HepG2 (cell line): ENCODE measurements at regions not wholly inside any gene's neighbourhood (a gene's known extent, or its start where the extent isn't known, plus 50 kb on each side); places are given as distances from the start of the nearest gene placed in this dataset.
A peak's percentile ranks its signal among the peaks of the same experiment; 100 is the strongest.

Source experiments
- ATAC-seq: fragments of 200-7000 bp; cut with Tn5 transposase; 3 replicates; pipeline ENCODE4 v1.9.1; 2020; ENCODE audit warnings: mild to moderate bottlenecking, moderate library complexity
- BruUV-seq: library from RNA; stranded (reverse); fragments of 400-500 nt; replicated peaks from 2 replicates; lab custom pipeline; 2021; lab: Mats Ljungman, UMichigan
- CTCF ChIA-PET: fragments of 300-600 bp; formaldehyde crosslinking; extraction: SDS; loops from one replicate; lab custom pipeline; 2021; ENCODE audit warnings: low total read pairs, inconsistent platforms, low intra/inter-chr PET ratio; lab: Yijun Ruan, JAX
- POLR2A ChIA-PET: fragments of 350-600 bp; sonication (Branson Sonifier 250); formaldehyde crosslinking; loops from one replicate; lab custom pipeline; 2020; ENCODE audit warnings: antibody characterized with exemption, inconsistent platforms; lab: Yijun Ruan, JAX
- DNase-seq: peaks from one replicate; pipeline ENCODE4 v3.0.0-alpha.2; 2015; ENCODE audit warnings: low spot score
- FAIRE-seq: peaks from 3 replicates; lab custom pipeline; 2011; peaks lifted over from hg19 to GRCh38; lab: Jason Lieb, UNC
- H2AFZ ChIP-seq: one replicate; pipeline ENCODE4 v1.6.1; 2011; ENCODE audit warnings: low read length, inconsistent platforms
- H3K27ac ChIP-seq: fragments of 300-600 bp; 3 replicates; pipeline ENCODE4 v1.8.0; 2011; ENCODE audit warnings: mixed run types, mild to moderate bottlenecking, mixed read lengths, low read length, inconsistent platforms; ENCODE audit not compliant: insufficient read depth; ENCODE audit errors: extremely low read length
- H3K27me3 ChIP-seq, 2 experiments: fragments of 200-600 bp in 1 of 2; 2 replicates in 1 of 2; 3 replicates in 1 of 2; pipeline versions ENCODE4 v1.6.0 to v1.8.0; 2011; ENCODE audit warnings: low read length in 2 of 2, mild to moderate bottlenecking in 2 of 2, moderate library complexity in 2 of 2, inconsistent platforms in 1 of 2; ENCODE audit not compliant: insufficient read depth in 2 of 2, control insufficient read depth in 1 of 2
- H3K36me3 ChIP-seq, 2 experiments: fragments of 200-600 bp in 1 of 2; replicated peaks in 1 of 2; 2 replicates in 1 of 2; 3 replicates in 1 of 2; pipeline versions ENCODE4 v1.5.1 to v1.8.0; 2011; ENCODE audit warnings: low read length in 2 of 2, inconsistent platforms in 1 of 2; ENCODE audit not compliant: insufficient read depth in 2 of 2, control insufficient read depth in 1 of 2
- H3K4me1 ChIP-seq: 2 replicates; pipeline ENCODE4 v1.5.1; 2012; ENCODE audit warnings: low read length, inconsistent platforms; ENCODE audit not compliant: insufficient read depth
- H3K4me2 ChIP-seq: 2 replicates; pipeline ENCODE4 v1.6.0; 2011; ENCODE audit warnings: low read depth, low read length, inconsistent platforms
- H3K4me3 ChIP-seq, 3 experiments: fragments of 200-600 bp in 1 of 3; sonication (generic), shearing (Covaris generic) in 1 of 3; replicated peaks in 1 of 3; 2 replicates each; pipeline ENCODE4 v1.5.1; 2011 to 2016; ENCODE audit warnings: low read length in 3 of 3, inconsistent platforms in 2 of 3, low read depth in 2 of 3, mild to moderate bottlenecking in 2 of 3, control low read depth in 1 of 3, mixed read lengths in 1 of 3; ENCODE audit not compliant: insufficient read depth in 1 of 3
- H3K79me2 ChIP-seq: one replicate; pipeline ENCODE4 v1.6.1; 2011; ENCODE audit warnings: low read length, inconsistent platforms; ENCODE audit not compliant: insufficient read depth
- H3K9ac ChIP-seq: 2 replicates; pipeline ENCODE4 v1.6.0; 2011; ENCODE audit warnings: mild to moderate bottlenecking, low read depth, low read length, inconsistent platforms; ENCODE audit not compliant: insufficient read depth
- H3K9me3 ChIP-seq: 2 replicates; pipeline ENCODE4 v1.5.1; 2012; ENCODE audit warnings: mild to moderate bottlenecking, low read length
- H4K20me1 ChIP-seq: 2 replicates; pipeline ENCODE4 v1.6.0; 2011; ENCODE audit warnings: inconsistent platforms, mild to moderate bottlenecking, low read length, moderate library complexity; ENCODE audit not compliant: insufficient read depth
- DMAP1 ChIP-seq: IDR thresholded peaks from 2 replicates; pipeline ENCODE4 v1.6.1; 2016
- ELF3 ChIP-seq: IDR thresholded peaks from 2 replicates; pipeline ENCODE4 v1.6.1; 2016; ENCODE audit warnings: missing genetic modification reagents, missing compliant biosample characterization
- JUNB ChIP-seq: sonication (generic); formaldehyde crosslinking; IDR thresholded peaks from 2 replicates; pipeline ENCODE4 v1.8.0; 2022; ENCODE audit warnings: missing genetic modification reagents, mild to moderate bottlenecking, borderline replicate concordance
- PTBP1 ChIP-seq: fragments of 200-400 bp; formaldehyde crosslinking; IDR thresholded peaks from 2 replicates; pipeline ENCODE4 v1.6.1; 2018; ENCODE audit warnings: low read length, low read depth; ENCODE audit not compliant: poor library complexity, severe bottlenecking
- TRIM24 ChIP-seq: sonication (generic); formaldehyde crosslinking; IDR thresholded peaks from 2 replicates; pipeline ENCODE4 v1.8.0; 2022; ENCODE audit warnings: mild to moderate bottlenecking, missing genetic modification reagents
- ZC3H4 ChIP-seq: sonication (generic); formaldehyde crosslinking; IDR thresholded peaks from 2 replicates; pipeline ENCODE4 v1.4.0; 2020; ENCODE audit warnings: missing genetic modification reagents, borderline replicate concordance
- ZNF160 ChIP-seq: sonication (generic); formaldehyde crosslinking; IDR thresholded peaks from 2 replicates; pipeline ENCODE4 v1.8.0; 2022; ENCODE audit warnings: mild to moderate bottlenecking, inconsistent platforms, missing genetic modification reagents
- ZNF317 ChIP-seq: sonication (generic); formaldehyde crosslinking; IDR thresholded peaks from 2 replicates; pipeline ENCODE4 v1.5.0; 2020; ENCODE audit warnings: mild to moderate bottlenecking, missing genetic modification reagents
- ZNF597 ChIP-seq: sonication (generic); formaldehyde crosslinking; IDR thresholded peaks from 2 replicates; pipeline ENCODE4 v1.5.0; 2020; ENCODE audit warnings: missing genetic modification reagents
- WGBS: methylation state at CpG from one replicate; pipeline ENCODE4 v1.1.6; 2017; ENCODE audit warnings: low lambda C conversion rate; 5-methylcytosine and 5-hydroxymethylcytosine counted together
- in situ Hi-C: cut with HindIII; loops from 2 replicates; pipeline ENCODE4 v1.10.0; 2017; ENCODE audit warnings: low pct_unique_long_range_greater_than_20kb; ENCODE audit not compliant: extremely low pct_ligation_motif_present
- intact Hi-C: fragments of 100-400 bp; cut with micrococcal nuclease; formaldehyde crosslinking; loops from one replicate; pipeline ENCODE4 v1.10.0; 2022; ENCODE audit not compliant: unreplicated experiment
- TF ChIP-seq, protein P1 (sequence below): IDR thresholded peaks from 2 replicates; pipeline ENCODE4 v1.6.1; 2016; ENCODE audit warnings: low read depth, control low read depth
- TF ChIP-seq, protein P2 (sequence below): sonication (generic); formaldehyde crosslinking; IDR thresholded peaks from 2 replicates; pipeline ENCODE4 v1.4.0; 2020; ENCODE audit warnings: missing genetic modification reagents
- TF ChIP-seq, protein P3 (sequence below): sonication (generic); formaldehyde crosslinking; IDR thresholded peaks from 2 replicates; pipeline ENCODE4 v1.4.0; 2020; ENCODE audit warnings: missing genetic modification reagents

DNA sequence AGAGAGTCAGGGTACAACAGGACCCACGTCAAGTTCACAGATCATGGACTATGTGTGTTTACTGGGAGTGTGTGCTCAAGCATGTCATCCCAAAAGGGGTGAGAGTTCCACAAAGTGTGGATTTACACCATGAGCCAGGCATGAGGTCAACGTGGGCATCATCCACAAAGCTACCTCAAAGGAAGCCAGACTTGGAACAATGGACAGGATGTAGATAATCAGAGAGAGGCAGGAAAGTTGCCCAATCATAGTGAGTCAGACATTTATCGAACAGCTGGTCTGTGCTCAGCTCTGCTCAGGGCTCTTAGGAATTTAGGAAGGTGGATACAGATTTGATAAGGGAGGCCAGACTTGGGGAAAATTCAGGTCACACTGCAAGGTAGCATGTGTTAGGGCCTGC lies 317.2 kb upstream of the CDYL start (continued):
- TF ChIP-seq JUNB (CRISPR knock-in tag) (0 out of 2 replicates have a peak, but pooled peaks have one; percentile 29), ELF3 (CRISPR knock-in tag) (no peak), TRIM24 (peak; percentile 55; the same call in 1 of the 2 replicates), ZNF317 (CRISPR knock-in tag) (0 out of 2 replicates have a peak, but pooled peaks have one; percentile 43)

- H3K27me3 ChIP-seq = peaks cover 0 to 4% of the 10 kb centered on the region in 2 experiments; a peak in 1 of 5 replicates
- H2AFZ ChIP-seq = no peak overlapping the region
- ChIA-PET POLR2A (no interaction called here), CTCF (no interaction called here)
- DNase-seq = no peak
- no peaks in the 10 kb centered on the region for H4K20me1 ChIP-seq
- no peak overlapping the region for H3K4me3 ChIP-seq
- no TSS peak for BruUV-seq
- intact Hi-C loops (no loop called here), in situ Hi-C loops (no loop called here)
- ATAC-seq = no peak
- no peak for FAIRE-seq
- H3K9me3 ChIP-seq = 0 out of 2 replicates have a peak, but pooled peaks cover 4% of the 10 kb centered on the region
- 2% methylated on average over 1 of the region's 1 CpG for WGBS
- H3K79me2 ChIP-seq = no peaks in the 10 kb centered on the region
- H3K36me3 ChIP-seq = no peaks in the 10 kb centered on the region
- H3K4me1 ChIP-seq = no peaks in the 10 kb centered on the region
- no peak overlapping the region for H3K9ac ChIP-seq
- H3K4me2 ChIP-seq = no peak overlapping the region
- no peak overlapping the region for H3K27ac ChIP-seq
- TF ChIP-seq, protein P1, sequence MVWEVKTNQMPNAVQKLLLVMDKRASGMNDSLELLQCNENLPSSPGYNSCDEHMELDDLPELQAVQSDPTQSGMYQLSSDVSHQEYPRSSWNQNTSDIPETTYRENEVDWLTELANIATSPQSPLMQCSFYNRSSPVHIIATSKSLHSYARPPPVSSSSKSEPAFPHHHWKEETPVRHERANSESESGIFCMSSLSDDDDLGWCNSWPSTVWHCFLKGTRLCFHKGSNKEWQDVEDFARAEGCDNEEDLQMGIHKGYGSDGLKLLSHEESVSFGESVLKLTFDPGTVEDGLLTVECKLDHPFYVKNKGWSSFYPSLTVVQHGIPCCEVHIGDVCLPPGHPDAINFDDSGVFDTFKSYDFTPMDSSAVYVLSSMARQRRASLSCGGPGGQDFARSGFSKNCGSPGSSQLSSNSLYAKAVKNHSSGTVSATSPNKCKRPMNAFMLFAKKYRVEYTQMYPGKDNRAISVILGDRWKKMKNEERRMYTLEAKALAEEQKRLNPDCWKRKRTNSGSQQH (CRISPR knock-in tag) = no peak
- TF ChIP-seq, protein P2, sequence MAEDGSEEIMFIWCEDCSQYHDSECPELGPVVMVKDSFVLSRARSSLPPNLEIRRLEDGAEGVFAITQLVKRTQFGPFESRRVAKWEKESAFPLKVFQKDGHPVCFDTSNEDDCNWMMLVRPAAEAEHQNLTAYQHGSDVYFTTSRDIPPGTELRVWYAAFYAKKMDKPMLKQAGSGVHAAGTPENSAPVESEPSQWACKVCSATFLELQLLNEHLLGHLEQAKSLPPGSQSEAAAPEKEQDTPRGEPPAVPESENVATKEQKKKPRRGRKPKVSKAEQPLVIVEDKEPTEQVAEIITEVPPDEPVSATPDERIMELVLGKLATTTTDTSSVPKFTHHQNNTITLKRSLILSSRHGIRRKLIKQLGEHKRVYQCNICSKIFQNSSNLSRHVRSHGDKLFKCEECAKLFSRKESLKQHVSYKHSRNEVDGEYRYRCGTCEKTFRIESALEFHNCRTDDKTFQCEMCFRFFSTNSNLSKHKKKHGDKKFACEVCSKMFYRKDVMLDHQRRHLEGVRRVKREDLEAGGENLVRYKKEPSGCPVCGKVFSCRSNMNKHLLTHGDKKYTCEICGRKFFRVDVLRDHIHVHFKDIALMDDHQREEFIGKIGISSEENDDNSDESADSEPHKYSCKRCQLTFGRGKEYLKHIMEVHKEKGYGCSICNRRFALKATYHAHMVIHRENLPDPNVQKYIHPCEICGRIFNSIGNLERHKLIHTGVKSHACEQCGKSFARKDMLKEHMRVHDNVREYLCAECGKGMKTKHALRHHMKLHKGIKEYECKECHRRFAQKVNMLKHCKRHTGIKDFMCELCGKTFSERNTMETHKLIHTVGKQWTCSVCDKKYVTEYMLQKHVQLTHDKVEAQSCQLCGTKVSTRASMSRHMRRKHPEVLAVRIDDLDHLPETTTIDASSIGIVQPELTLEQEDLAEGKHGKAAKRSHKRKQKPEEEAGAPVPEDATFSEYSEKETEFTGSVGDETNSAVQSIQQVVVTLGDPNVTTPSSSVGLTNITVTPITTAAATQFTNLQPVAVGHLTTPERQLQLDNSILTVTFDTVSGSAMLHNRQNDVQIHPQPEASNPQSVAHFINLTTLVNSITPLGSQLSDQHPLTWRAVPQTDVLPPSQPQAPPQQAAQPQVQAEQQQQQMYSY (CRISPR knock-in tag) = no peak
- TF ChIP-seq ZNF160 (CRISPR knock-in tag) (no peak), ZC3H4 (CRISPR knock-in tag) (no peak), ZNF597 (no peak), PTBP1 (no peak), DMAP1 (no peak)
- TF ChIP-seq, protein P3, sequence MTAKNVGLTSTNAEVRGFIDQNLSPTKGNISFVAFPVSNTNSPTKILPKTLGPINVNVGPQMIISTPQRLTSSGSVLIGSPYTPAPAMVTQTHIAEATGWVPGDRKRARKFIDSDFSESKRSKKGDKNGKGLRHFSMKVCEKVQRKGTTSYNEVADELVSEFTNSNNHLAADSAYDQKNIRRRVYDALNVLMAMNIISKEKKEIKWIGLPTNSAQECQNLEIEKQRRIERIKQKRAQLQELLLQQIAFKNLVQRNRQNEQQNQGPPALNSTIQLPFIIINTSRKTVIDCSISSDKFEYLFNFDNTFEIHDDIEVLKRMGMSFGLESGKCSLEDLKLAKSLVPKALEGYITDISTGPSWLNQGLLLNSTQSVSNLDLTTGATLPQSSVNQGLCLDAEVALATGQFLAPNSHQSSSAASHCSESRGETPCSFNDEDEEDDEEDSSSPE (CRISPR knock-in tag) = no peak
Measured at GRCh38 chr6:4451718-4452117, 316.3 kb upstream of the ECI2 start.
